ENCODE measurements at regions not wholly inside any gene's neighbourhood (a gene's known extent, or its start where the extent isn't known, plus 50 kb on each side); places are given as distances from the start of the nearest gene placed in this dataset.
"Not testable (repeated sequence)": the region's sequence is repeated elsewhere in the genome, so short reads cannot be mapped to it uniquely, and the experiment has no call there.

DNA sequence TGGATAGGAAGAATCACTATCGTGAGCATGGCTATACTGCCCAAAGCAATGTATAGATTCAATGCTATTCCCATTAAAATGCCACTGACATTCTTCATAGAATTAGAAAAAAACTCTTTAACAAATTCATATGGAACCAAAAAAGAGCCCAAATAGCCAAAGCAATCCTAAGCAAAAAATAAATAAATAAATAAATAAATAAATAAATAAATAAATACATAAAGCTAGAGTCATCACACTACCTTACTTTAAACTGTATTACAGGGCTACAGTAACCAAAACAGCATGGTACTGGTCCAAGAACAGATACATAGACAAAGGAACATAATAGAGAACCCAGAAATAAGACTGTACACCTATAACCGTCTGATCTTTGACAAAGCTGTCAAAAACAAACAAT is 180.4 kb upstream of the CDKN2B start:
- Histone ChIP-seq H3K4me1 (no peaks in the 10 kb centered on the region), H3K27ac (no peak overlapping the region), H3K9me3 (no peaks in the 10 kb centered on the region), H3K36me3 (no peaks in the 10 kb centered on the region), H3K27me3 (no peaks in the 10 kb centered on the region), H3K4me3 (no peak overlapping the region)
- WGBS, 2 donors: 71% methylated on average over 2 of the region's 2 CpGs
- TF ChIP-seq POLR2AphosphoS5 (IDR thresholded peaks at IDR 0.05): no peak
- no peak for TF ChIP-seq CTCF (IDR thresholded peaks at IDR 0.05)
- TF ChIP-seq POLR2A (IDR thresholded peaks at IDR 0.05): no peak
- DNase-seq (no peak), ATAC-seq (ENCODE audit: low FRiP score in 2 of 2) (no peak)

- DNase-seq; H3K36me3 ChIP-seq; H3K4me1 ChIP-seq; H3K4me3 ChIP-seq; ATAC-seq (ENCODE audit: low FRiP score in 2 of 2); H3K9me3 ChIP-seq; H3K27ac ChIP-seq; H3K27me3 ChIP-seq: not testable (repeated sequence)
- WGBS, 2 donors: 88 to 96% methylated on average over 2 of the region's 2 CpGs
Measured at GRCh38 chr9:22197000-22197399, 187.9 kb upstream of the CDKN2B start.

- DNase-seq: no peak
Measured at GRCh38 chr9:22198681-22199080, 189.6 kb upstream of the CDKN2B start.

DNA sequence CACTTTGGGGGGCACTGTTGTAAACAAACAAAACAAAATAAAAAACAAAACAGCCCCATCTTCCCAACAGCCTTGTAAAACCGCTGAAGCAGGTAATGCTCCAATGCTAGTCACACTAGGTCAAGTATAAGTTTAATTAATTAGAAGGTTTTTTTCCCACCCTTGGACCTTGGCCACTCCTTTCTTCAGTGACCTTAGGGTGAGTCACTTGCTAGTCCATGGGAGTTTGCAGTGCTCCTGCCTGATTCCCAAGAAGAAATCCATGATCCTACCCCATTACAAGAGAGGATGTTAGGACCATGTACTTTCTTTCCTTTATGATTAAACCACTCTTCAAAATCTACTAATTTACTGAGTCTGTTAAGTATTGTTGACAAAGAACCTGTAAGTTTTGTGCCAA is 192.2 kb upstream of the CDKN2B start:
- Histone ChIP-seq H3K27me3 (no peaks in the 10 kb centered on the region), H3K4me3 (no peak overlapping the region), H3K9me3 (no peaks in the 10 kb centered on the region), H3K4me1 (peaks cover 0 to 4% (median 1%) of the 10 kb centered on the region in 4 donors), H3K36me3 (no peaks in the 10 kb centered on the region), H3K27ac (no peak overlapping the region)
- 78 to 97% methylated on average over 1 of the region's 1 CpG for WGBS, 2 donors
- ATAC-seq (ENCODE audit: low FRiP score in 2 of 2): no peak
- no peak for TF ChIP-seq CTCF (IDR thresholded peaks at IDR 0.05)
- TF ChIP-seq POLR2A (IDR thresholded peaks at IDR 0.05): no peak
- TF ChIP-seq EP300 (IDR thresholded peaks at IDR 0.05): no peak
- no peak for TF ChIP-seq POLR2AphosphoS5 (IDR thresholded peaks at IDR 0.05)
- DNase-seq: no peak

More at GRCh38 chr9:22198681-22199080, 189.6 kb upstream of the CDKN2B start:
- Histone ChIP-seq H3K27me3 (no peaks in the 10 kb centered on the region), H3K36me3 (no peaks in the 10 kb centered on the region), H3K4me3 (no peak overlapping the region), H3K4me1 (peaks cover 0 to 3% (median under 1%) of the 10 kb centered on the region in 4 donors), H3K9me3 (no peaks in the 10 kb centered on the region), H3K27ac (no peak overlapping the region)
- no peak for ATAC-seq (ENCODE audit: low FRiP score in 2 of 2)
- TF ChIP-seq POLR2AphosphoS5 (IDR thresholded peaks at IDR 0.05): no peak
- no peak for TF ChIP-seq EP300 (IDR thresholded peaks at IDR 0.05)
- TF ChIP-seq POLR2A (IDR thresholded peaks at IDR 0.05): no peak
- TF ChIP-seq CTCF (IDR thresholded peaks at IDR 0.05): no peak

GRCh38 chr9:22203371-22204138 is 194.4 kb upstream of the CDKN2B start:
- Histone ChIP-seq H3K27ac (no peak overlapping the region), H3K27me3 (no peaks in the 10 kb centered on the region), H3K9me3 (no peaks in the 10 kb centered on the region), H3K36me3 (no peaks in the 10 kb centered on the region), H3K4me3 (no peak overlapping the region), H3K4me1 (peaks cover 0 to 4% (median 1%) of the 10 kb centered on the region in 4 donors)
- TF ChIP-seq CTCF (IDR thresholded peaks at IDR 0.05) (no peak), EP300 (IDR thresholded peaks at IDR 0.05) (no peak), POLR2AphosphoS5 (IDR thresholded peaks at IDR 0.05) (no peak), POLR2A (IDR thresholded peaks at IDR 0.05) (no peak)
- 37 to 60% methylated on average over 8 of the region's 8 CpGs for WGBS, 2 donors
- no peak for DNase-seq
- ATAC-seq (ENCODE audit: low FRiP score in 2 of 2): peak in 1 of 2 donors; percentile 46

Data from upper lobe of left lung (tissue), 6 donors.